ENCODE measurements at regions not wholly inside any gene's neighbourhood (a gene's known extent, or its start where the extent isn't known, plus 50 kb on each side); places are given as distances from the start of the nearest gene placed in this dataset.

DNA sequence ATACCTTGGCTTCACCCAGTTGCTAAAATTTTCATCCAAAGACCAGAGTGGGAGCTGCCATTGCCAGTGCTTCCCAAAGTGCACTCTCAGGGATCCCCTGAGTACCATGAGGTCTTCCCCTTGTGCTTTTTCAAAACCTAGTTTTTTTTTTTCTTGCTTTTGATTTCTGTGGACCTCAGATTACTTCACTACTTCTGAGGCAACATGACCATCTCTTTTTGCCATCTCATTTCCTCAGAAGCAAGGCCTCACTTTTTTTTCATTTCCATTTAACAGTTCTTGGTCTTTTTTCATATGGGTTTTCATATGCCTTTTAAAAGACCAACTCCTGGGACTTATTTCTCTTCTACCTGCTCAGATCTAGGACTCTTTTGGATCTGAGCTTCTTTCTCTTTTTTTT is 64.1 kb upstream of the MMS22L start:
- TF ChIP-seq CTCF (IDR thresholded peaks at IDR 0.05; ENCODE audit: low read length) (no peak), EZH2 (optimal IDR thresholded peaks at IDR 0.05; ENCODE audit: low read depth, low read length) (no peak), EZH2phosphoT487 (IDR thresholded peaks at IDR 0.05; ENCODE audit: low read length) (no peak)

Data from MM.1S (cell line).